ENCODE measurements at regions not wholly inside any gene's neighbourhood (a gene's known extent, or its start where the extent isn't known, plus 50 kb on each side); places are given as distances from the start of the nearest gene placed in this dataset.

DNA sequence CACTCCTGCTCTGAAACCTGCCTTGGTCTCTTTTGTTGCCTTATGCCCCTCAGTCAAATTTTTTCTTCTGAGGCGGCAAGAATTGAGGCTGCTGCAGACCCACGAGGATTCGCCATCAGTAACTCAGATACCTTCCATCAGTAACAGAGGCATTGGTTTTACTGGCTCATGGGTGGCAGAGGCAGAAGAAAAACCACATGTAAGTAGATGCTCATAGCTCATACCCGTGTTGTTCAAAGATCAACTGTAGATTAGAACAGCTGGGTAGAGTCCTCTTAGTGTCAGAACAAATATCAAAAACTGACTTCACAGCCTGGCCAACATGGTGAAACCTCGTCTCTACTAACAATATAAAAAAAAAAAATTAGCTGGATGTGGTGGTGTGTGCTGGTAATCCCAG is 598.0 kb upstream of the SOX11 start:
- no peak for FAIRE-seq
- no peak for DNase-seq (ENCODE audit: insufficient read length, low spot score)

DNA sequence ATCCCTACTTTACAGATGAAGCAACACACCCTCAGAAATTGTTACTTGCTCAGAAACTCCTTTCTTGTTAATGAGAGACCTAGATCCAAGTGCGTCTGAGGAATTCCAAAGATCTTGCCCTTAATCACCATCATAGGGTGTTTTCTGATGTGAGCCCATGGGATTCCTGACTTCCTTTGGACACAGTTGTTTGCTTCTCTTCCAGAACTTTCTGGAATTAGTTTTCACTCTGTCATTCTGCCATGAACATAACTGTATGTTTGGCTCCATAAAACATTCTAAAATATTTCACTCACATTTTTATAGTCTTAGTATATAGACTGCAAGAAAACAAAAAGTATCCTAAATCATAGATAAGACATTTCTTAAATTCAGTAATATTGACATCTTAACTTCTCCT is 593.9 kb upstream of the SOX11 start:
- FAIRE-seq: no peak
- DNase-seq (ENCODE audit: insufficient read length, low spot score): no peak

- no peak for FAIRE-seq
Measured at GRCh38 chr2:5102823-5103222, 589.4 kb upstream of the SOX11 start.

DNA sequence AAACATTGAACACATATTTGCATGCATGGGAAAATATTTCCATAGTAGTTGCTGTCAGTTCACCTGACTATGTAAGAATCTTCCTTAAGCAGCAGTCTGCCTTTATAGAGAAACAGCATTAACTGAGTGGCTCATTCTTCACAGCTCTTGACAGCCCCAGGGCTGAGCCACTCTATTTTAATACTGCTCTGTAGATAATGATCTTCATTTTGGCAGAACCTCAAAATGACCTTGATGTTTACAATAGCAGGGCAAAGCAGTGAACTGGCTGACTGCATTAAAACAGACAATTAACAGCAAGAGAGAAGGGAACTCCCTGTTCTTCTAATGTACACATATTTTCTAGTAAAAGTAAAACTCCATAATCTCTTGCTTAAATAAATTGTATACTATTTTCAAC is 580.6 kb upstream of the SOX11 start:
- DNase-seq (ENCODE audit: insufficient read length, low spot score) (no peak), FAIRE-seq (no peak)

More at GRCh38 chr2:5102823-5103222, 589.4 kb upstream of the SOX11 start:
- DNase-seq (ENCODE audit: insufficient read length, low spot score): no peak

DNA sequence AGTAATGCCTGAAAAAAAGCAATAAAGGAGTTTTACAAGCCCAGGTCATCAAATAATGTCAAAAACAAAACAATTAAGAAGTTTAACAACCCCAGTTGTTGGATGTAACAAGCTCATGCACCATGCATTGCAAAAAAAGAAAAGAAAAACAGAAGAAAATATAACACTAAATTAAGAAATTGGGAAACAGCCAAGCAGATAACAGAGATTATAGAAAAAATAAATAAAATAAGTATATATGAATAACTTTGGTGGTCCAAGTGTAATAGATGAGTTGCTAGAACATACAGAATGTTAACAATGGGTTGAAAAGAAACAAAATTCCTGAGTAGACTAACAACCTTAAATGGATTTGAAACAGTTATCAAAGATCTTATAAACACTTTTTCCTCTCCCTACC is 573.1 kb upstream of the SOX11 start:
- FAIRE-seq: no peak
- DNase-seq (ENCODE audit: insufficient read length, low spot score): no peak

DNA sequence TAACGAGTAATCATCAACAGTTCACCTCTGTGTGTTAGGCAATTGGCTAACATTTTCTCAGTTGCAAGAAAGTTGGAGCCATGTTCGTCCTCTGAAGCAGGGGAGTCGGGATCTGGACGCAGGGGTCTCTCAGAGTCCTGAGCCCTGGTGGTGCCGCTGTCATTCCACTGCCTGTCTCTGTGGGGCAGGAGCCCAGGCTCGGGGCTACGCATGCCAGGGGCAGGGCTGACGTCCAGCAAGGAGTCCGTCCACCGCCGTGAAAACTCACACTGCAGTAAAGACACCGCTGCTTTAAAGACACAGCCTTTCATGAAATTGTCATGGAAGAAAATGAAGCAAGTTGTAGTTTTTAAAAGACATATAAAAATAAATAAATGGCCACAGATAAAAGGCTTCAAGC is 571.1 kb upstream of the SOX11 start:
- no peak for DNase-seq (ENCODE audit: insufficient read length, low spot score)
- FAIRE-seq: no peak

DNA sequence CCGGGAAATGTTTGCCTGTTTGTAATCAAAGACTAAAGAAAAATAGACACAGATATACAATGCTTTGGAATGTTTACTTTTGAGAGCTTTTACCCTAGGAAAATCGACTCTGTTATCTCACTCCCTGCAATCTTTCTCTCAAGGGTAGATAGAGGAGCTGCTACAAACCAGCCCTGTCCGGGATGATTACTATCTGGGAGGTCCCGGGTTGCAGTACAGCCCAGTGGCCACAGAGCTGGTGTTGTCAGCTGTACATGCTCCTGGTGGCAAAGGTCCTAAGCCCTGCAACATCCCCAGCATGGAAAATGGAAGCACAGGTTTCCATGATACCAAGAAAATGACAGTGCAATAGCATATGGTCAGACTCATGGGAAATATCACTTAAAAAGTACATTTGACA is 570.5 kb upstream of the SOX11 start:
- no peak for FAIRE-seq
- no peak for DNase-seq (ENCODE audit: insufficient read length, low spot score)

- no peak for FAIRE-seq
- no peak for DNase-seq (ENCODE audit: insufficient read length, low spot score)
Measured at GRCh38 chr2:5123582-5124196, 568.5 kb upstream of the SOX11 start.

DNA sequence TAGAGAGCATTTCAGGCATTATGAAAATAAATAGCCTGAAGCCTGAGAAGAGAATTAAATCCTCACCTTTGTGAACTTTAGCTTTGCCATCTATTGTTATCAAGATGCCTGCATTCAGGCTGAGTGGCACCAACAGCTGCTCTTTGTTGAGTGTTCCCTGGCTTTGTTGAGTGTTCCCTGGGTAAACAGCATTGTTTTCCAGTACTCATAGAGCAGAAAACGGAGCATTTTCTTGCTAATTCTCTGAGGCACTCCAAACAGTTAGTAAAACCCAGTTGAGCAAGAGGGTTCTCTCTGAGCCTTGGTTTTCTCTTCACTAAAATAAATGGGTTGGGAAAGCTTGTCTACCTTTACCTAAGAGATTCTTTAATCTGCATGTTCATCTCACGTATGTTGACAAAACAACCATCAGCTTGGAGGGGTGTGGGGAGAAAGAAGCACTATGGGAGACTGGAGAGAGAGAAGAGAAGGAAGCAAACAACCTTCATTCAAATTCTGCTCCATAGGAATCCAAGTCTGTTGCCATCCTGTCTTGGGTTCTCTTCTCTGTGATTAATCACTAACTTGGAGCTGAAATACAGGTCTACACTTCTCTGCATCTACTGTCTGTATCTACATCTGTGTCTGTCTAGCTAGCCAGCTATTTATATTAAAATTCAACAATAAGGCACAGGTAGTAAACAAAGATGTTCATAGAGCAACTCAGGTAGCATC is 567.0 kb upstream of the SOX11 start:
- FAIRE-seq: no peak
- DNase-seq (ENCODE audit: insufficient read length, low spot score): no peak

GRCh38 chr2:5132281-5132680 is 559.9 kb upstream of the SOX11 start:
- no peak for DNase-seq (ENCODE audit: insufficient read length, low spot score)
- no peak for FAIRE-seq

DNA sequence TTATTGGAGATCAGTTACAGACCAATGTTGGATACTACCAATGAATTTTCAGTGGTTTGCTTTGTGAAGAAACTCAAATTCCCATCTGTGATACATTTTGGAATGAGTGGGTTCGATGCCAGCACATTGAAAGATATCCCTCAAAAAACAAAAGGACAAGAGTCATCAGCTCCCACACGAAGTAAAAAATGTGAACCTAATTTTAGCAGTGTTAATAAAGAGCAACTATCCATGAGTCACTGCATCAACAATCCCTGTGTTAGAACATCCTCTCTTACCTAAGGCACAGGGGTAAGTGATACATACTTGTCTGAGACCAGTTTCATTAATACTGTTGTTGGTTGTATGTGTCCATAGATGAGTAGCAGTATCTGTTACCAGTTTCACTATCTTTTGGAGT is 551.8 kb upstream of the SOX11 start:
- no peak for FAIRE-seq
- no peak for DNase-seq (ENCODE audit: insufficient read length, low spot score)

GRCh38 chr2:5144159-5144558 is 548.0 kb upstream of the SOX11 start:
- FAIRE-seq: no peak
- DNase-seq (ENCODE audit: insufficient read length, low spot score): no peak

GRCh38 chr2:5145053-5145452 is 547.1 kb upstream of the SOX11 start:
- DNase-seq (ENCODE audit: insufficient read length, low spot score) (no peak), FAIRE-seq (no peak)

DNA sequence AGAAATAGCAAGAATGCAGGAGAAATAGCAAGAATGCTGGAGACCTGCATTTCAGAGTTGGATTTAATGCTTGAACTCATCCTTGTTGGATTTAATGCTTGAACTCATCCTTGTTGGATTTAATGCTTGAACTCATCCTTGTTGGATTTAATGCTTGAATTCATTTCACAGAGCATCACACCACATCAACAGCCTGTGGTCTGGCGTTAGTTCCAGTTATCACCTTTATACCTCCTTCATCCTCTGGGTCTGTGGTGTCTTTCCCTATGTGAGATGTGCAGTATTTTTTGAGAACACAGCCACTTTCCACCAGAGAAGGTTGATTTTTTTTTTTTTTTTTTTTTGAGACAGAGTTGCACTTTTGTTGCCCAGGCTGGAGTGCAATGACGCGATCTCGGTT is 546.4 kb upstream of the SOX11 start:
- DNase-seq (ENCODE audit: insufficient read length, low spot score) (no peak), FAIRE-seq (no peak)

DNA sequence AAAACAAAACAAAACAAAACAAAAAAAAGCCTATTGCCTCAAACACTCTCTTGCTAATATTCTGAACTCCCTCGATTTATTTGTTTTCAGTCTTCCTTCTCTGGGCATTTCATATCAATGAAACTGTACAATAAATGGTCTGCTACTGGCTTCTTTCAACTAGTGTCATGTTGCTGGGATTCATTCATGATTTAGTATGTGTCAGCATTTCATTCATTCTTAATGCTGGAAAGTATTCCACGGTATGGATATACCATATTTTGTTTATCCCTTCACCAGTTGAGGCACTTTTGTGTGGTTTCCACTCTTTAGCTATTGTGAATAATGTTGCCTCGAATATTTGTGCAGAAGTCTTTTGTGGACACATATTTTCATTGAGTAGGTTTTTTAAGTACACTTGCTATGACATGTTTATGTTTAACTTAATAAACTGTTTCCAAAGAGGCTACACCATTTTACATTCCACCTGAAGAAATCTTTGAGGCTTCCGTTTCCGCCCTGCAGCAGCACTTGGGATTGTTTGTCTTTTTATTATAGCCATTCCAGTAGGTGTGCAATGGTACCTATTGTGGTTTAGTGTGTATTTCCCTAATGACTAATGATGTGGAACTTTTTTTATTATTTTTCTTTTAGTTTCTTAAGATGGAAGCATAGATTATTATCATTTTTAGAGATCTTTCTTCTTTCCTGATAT is 543.6 kb upstream of the SOX11 start:
- DNase-seq (ENCODE audit: insufficient read length, low spot score) (no peak), FAIRE-seq (no peak)

DNA sequence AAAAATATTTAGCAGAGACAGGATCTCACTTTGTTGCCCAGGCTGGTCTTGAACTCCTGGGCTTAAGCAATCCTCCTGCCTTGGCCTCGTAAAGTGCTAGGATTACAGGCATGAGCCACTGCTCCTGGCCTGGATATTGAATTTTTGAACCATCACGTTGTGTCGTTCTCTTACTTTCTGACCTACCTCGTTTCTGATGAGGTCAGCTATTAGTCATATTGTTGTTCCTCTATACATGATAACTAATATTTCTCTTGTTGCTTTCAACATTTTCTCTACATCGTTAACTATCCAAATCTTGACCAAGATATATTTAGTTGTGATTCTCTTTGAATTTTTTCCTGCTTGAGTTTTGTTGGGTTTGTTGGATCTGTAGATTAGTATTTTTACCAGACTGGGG is 541.3 kb upstream of the SOX11 start:
- FAIRE-seq (no peak), DNase-seq (ENCODE audit: insufficient read length, low spot score) (no peak)

DNA sequence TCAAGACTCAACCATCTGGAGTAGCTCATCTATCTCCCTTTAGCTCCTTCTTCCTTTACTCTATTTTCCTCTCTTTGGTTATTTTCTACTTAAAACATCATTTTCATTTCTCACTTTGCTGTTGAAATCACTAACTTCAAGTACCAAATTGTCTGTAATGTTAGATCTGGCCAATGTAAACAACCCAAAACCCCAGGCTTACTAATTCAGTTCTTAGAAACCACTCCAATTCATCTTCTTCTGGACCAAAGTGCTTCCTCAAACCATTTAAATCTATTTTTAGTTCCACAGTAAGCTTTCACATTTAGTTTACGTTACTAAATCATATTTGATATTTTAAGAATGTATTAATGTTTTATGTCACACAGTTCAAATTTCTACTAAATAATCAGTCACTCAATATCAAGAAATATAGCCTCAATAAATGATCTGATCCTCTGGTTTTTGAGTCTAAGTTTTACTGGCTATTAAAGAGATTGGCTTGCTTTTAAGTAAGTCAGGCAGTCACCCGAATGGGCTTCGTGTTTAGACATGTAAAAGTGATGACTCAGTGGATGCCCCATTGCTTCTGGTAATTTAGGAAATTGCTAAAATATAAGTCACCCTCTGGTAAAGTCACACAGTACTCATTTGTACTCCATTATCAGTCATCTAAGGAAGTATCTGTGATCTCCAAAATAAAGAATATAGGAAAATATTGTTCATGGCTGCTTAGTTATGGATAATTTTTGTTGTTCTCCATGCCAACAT is 527.2 kb upstream of the SOX11 start:
- FAIRE-seq (no peak), DNase-seq (ENCODE audit: insufficient read length, low spot score) (no peak)

DNA sequence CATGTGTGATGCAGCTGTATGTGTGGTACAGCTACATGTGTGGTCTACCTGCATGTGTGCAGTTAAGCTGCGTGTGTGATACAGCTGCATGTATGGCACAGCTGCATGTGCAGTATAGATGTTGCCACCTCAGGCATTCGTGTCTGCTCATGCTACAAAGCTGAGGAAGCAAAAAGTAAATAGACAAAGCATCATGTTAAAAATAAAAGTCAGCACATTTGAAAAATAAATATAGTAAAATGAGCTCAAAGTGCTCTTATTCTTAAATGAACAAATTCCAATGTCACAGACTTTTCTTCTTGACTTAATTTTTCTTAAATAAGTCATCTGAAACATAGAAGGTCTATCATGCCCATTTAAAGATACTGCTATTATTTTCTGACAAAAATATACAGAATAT is 519.3 kb upstream of the SOX11 start:
- FAIRE-seq: peak; percentile 86
- no peak for DNase-seq (ENCODE audit: insufficient read length, low spot score)

- FAIRE-seq (no peak), DNase-seq (ENCODE audit: insufficient read length, low spot score) (no peak)
Measured at GRCh38 chr2:5173876-5174535, 518.2 kb upstream of the SOX11 start.

DNA sequence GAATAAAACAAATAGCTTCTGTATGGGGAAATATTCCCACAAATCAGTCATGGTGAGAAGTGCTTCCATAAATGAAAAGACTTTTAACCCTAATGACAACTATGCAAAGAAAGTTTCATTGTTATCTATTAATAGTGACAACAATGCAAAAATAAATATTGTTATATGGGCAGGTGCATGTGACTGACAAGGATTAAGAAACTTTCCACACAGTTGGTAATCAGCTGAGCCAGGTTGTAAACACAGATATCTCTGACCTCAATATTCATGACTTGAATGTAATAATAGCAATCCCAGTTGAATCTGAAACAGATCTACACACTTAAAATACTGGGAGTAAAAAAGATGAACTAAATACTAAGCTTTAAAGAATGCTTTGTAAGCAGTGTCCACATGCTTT is 517.0 kb upstream of the SOX11 start:
- no peak for FAIRE-seq
- no peak for DNase-seq (ENCODE audit: insufficient read length, low spot score)

DNA sequence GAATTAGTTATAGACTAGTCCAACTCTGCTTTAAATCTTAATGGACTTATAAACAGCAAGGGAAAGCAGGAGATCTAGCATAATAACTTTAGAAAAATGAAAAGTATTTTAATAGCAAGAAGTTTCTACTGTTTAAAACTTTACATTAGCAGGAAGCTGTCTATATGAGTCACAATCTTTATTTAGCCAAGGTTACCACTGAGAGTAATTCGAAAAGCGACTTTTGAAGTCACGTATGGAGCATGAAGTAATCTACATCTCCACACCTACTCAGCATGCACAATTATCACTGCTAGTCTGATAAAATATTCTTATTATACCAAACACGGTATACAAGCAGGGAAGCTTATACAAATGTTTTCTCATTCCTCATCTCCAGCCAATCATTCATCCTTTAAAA is 515.4 kb upstream of the SOX11 start:
- no peak for FAIRE-seq
- DNase-seq (ENCODE audit: insufficient read length, low spot score): no peak
